Inferior parietal cortex (tissue), 1 donor: ENCODE measurements at regions not wholly inside any gene's neighbourhood (a gene's known extent, or its start where the extent isn't known, plus 50 kb on each side); places are given as distances from the start of the nearest gene placed in this dataset.

ENCODE experiments used
- DNase-seq: peaks from one replicate; pipeline ENCODE4 v3.0.0-alpha.2; 2016; ENCODE audit errors: extremely low spot score

- no peak for DNase-seq
Observed at GRCh38 chr14:38521591-38521990, 265.7 kb upstream of the CLEC14A start.

- no peak for DNase-seq
Observed at GRCh38 chr14:38517426-38517825, 261.5 kb upstream of the CLEC14A start.

- no peak for DNase-seq
Observed at GRCh38 chr14:38512236-38512635, 256.3 kb upstream of the CLEC14A start.

GRCh38 chr14:38507299-38507698, 251.4 kb upstream of the CLEC14A start:
- no peak for DNase-seq

GRCh38 chr14:38505973-38506249, 250.0 kb upstream of the CLEC14A start:
- DNase-seq: no peak

GRCh38 chr14:38505221-38505972, 249.5 kb upstream of the CLEC14A start:
- DNase-seq: no peak

- no peak for DNase-seq
Observed at GRCh38 chr14:38504175-38504574, 248.3 kb upstream of the CLEC14A start.

GRCh38 chr14:38502239-38502638, 246.3 kb upstream of the CLEC14A start:
- no peak for DNase-seq

- DNase-seq: no peak
Observed at GRCh38 chr14:38500125-38500524, 244.2 kb upstream of the CLEC14A start.

- no peak for DNase-seq
Observed at GRCh38 chr14:38496092-38496491, 240.2 kb upstream of the CLEC14A start.

- DNase-seq: no peak
Observed at GRCh38 chr14:38490273-38490672, 234.4 kb upstream of the CLEC14A start.

- no peak for DNase-seq
Observed at GRCh38 chr14:38485026-38485425, 229.1 kb upstream of the CLEC14A start.

GRCh38 chr14:38481952-38482678, 226.2 kb upstream of the CLEC14A start:
- no peak for DNase-seq

- DNase-seq: no peak
Observed at GRCh38 chr14:38469156-38469555, 213.3 kb upstream of the CLEC14A start.

- DNase-seq: no peak
Observed at GRCh38 chr14:38442208-38442607, 186.3 kb upstream of the CLEC14A start.

GRCh38 chr14:38432186-38432585, 176.3 kb upstream of the CLEC14A start:
- DNase-seq: no peak

- DNase-seq: no peak
Observed at GRCh38 chr14:38431156-38431555, 175.3 kb upstream of the CLEC14A start.

- DNase-seq: no peak
Observed at GRCh38 chr14:38430522-38430921, 174.6 kb upstream of the CLEC14A start.

GRCh38 chr14:38425324-38425976, 169.6 kb upstream of the CLEC14A start:
- DNase-seq: no peak

GRCh38 chr14:38420048-38420447, 164.2 kb upstream of the CLEC14A start:
- no peak for DNase-seq

GRCh38 chr14:38419579-38419978, 163.7 kb upstream of the CLEC14A start:
- no peak for DNase-seq

- no peak for DNase-seq
Observed at GRCh38 chr14:38412654-38413053, 156.8 kb upstream of the CLEC14A start.

- no peak for DNase-seq
Observed at GRCh38 chr14:38410442-38410841, 154.5 kb upstream of the CLEC14A start.
